HEK293 (cell line): ENCODE measurements at regions not wholly inside any gene's neighbourhood (a gene's known extent, or its start where the extent isn't known, plus 50 kb on each side); places are given as distances from the start of the nearest gene placed in this dataset.

Experiments
- CTCF ChIP-seq: fragments of 450-650 bp; formaldehyde crosslinking; IDR thresholded peaks from 2 replicates; pipeline ENCODE4 v1.5.1; 2016; ENCODE audit warnings: missing biosample characterization, missing genetic modification characterization
- ZNF776 ChIP-seq: fragments of 450-650 bp; formaldehyde crosslinking; IDR thresholded peaks from 2 replicates; pipeline ENCODE4 v1.5.0; 2017; ENCODE audit warnings: missing biosample characterization, missing genetic modification characterization, borderline replicate concordance
- ZNF837 ChIP-seq: fragments of 450-650 bp; formaldehyde crosslinking; IDR thresholded peaks from 2 replicates; pipeline ENCODE4 v1.5.1; 2016; ENCODE audit warnings: missing biosample characterization, missing genetic modification characterization
- TF ChIP-seq, protein P1 (sequence below): fragments of 450-650 bp; formaldehyde crosslinking; conservative IDR thresholded peaks from 2 replicates; pipeline ENCODE4 v1.5.1; 2016; ENCODE audit warnings: low read depth, missing biosample characterization, missing genetic modification characterization
- TF ChIP-seq, protein P2 (sequence below): fragments of 450-650 bp; IDR thresholded peaks from 2 replicates; pipeline ENCODE4 v1.5.1; 2018; ENCODE audit warnings: missing biosample characterization, missing genetic modification characterization

GRCh38 chr18:2274613-2275012 lies 296.7 kb downstream of the METTL4 start:
- TF ChIP-seq CTCF (tag by site-specific recombination), result no peak
- TF ChIP-seq ZNF776, result no peak
- no peak for TF ChIP-seq ZNF837 (tag by site-specific recombination)
- TF ChIP-seq, protein P1, sequence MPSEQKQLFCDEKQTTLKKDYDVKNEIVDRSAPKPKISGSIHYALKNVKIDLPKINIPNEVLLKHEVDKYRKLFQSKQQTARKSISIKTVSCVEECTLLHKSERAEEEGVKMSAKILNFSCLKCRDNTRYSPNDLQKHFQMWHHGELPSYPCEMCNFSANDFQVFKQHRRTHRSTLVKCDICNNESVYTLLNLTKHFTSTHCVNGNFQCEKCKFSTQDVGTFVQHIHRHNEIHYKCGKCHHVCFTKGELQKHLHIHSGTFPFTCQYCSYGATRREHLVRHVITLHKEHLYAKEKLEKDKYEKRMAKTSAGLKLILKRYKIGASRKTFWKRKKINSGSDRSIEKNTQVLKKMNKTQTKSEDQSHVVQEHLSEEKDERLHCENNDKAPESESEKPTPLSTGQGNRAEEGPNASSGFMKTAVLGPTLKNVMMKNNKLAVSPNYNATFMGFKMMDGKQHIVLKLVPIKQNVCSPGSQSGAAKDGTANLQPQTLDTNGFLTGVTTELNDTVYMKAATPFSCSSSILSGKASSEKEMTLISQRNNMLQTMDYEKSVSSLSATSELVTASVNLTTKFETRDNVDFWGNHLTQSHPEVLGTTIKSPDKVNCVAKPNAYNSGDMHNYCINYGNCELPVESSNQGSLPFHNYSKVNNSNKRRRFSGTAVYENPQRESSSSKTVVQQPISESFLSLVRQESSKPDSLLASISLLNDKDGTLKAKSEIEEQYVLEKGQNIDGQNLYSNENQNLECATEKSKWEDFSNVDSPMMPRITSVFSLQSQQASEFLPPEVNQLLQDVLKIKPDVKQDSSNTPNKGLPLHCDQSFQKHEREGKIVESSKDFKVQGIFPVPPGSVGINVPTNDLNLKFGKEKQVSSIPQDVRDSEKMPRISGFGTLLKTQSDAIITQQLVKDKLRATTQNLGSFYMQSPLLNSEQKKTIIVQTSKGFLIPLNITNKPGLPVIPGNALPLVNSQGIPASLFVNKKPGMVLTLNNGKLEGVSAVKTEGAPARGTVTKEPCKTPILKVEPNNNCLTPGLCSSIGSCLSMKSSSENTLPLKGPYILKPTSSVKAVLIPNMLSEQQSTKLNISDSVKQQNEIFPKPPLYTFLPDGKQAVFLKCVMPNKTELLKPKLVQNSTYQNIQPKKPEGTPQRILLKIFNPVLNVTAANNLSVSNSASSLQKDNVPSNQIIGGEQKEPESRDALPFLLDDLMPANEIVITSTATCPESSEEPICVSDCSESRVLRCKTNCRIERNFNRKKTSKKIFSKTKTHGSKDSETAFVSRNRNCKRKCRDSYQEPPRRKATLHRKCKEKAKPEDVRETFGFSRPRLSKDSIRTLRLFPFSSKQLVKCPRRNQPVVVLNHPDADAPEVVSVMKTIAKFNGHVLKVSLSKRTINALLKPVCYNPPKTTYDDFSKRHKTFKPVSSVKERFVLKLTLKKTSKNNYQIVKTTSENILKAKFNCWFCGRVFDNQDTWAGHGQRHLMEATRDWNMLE, result no peak
- TF ChIP-seq, protein P2, sequence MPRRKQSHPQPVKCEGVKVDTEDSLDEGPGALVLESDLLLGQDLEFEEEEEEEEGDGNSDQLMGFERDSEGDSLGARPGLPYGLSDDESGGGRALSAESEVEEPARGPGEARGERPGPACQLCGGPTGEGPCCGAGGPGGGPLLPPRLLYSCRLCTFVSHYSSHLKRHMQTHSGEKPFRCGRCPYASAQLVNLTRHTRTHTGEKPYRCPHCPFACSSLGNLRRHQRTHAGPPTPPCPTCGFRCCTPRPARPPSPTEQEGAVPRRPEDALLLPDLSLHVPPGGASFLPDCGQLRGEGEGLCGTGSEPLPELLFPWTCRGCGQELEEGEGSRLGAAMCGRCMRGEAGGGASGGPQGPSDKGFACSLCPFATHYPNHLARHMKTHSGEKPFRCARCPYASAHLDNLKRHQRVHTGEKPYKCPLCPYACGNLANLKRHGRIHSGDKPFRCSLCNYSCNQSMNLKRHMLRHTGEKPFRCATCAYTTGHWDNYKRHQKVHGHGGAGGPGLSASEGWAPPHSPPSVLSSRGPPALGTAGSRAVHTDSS (tag by site-specific recombination), result no peak
